Mesothelial cell of epicardium (in vitro differentiated cells): ENCODE measurements at regions not wholly inside any gene's neighbourhood (a gene's known extent, or its start where the extent isn't known, plus 50 kb on each side); places are given as distances from the start of the nearest gene placed in this dataset.

Experiments used
- DNase-seq, 2 experiments: peaks; one replicate each; pipeline ENCODE4 v3.0.0; 2021; ENCODE audit warnings: low spot score in 2 of 2; ENCODE audit not compliant: unreplicated experiment in 2 of 2
- H3K27ac Mint-ChIP-seq: 2 replicates; pipeline ENCODE4 v1.8.0; 2021; ENCODE audit warnings: mixed read lengths
- H3K27me3 Mint-ChIP-seq: 2 replicates; pipeline ENCODE4 v1.8.0; 2021; ENCODE audit warnings: low read depth, mixed read lengths
- H3K36me3 Mint-ChIP-seq: 2 replicates; pipeline ENCODE4 v1.8.0; 2021; ENCODE audit warnings: mixed read lengths
- H3K4me1 Mint-ChIP-seq: 2 replicates; pipeline ENCODE4 v1.8.0; 2021; ENCODE audit warnings: mixed read lengths
- H3K4me3 Mint-ChIP-seq: 2 replicates; pipeline ENCODE4 v1.8.0; 2021; ENCODE audit warnings: mild to moderate bottlenecking, moderate library complexity, mixed read lengths
- H3K9me3 Mint-ChIP-seq: 2 replicates; pipeline ENCODE4 v1.8.0; 2021; ENCODE audit warnings: mixed read lengths
- TF ChIP-seq, protein P1 (sequence below): fragments of 200-600 bp; sonication (generic); IDR thresholded peaks from one replicate; pipeline ENCODE4 v1.5.0; 2021; ENCODE audit warnings: antibody characterized with exemption; ENCODE audit not compliant: unreplicated experiment

DNA sequence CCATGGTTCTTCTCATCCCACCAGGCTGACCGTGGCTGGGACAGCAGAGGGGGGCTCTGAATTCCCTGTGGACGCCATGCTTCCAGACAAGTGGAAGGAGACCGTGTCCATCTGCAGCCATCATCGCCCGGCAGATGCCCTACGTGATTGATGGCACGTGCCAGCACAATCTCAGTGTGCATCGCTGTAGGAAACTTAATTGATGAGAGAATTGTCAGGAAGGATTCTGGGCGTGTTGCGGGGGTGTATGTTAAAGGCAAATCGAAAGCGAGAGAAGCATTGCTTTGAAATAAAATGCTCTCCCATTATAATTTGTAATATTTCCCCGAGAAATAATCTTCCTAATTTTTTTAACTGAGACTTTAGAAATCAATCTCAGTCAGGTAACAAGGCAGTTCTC is 185.5 kb upstream of the CDH4 start:
- no peaks in the 10 kb centered on the region for H3K9me3 Mint-ChIP-seq
- no peak overlapping the region for H3K4me3 Mint-ChIP-seq
- DNase-seq, result no peak
- no peaks in the 10 kb centered on the region for H3K4me1 Mint-ChIP-seq
- no peaks in the 10 kb centered on the region for H3K36me3 Mint-ChIP-seq
- TF ChIP-seq, protein P1, sequence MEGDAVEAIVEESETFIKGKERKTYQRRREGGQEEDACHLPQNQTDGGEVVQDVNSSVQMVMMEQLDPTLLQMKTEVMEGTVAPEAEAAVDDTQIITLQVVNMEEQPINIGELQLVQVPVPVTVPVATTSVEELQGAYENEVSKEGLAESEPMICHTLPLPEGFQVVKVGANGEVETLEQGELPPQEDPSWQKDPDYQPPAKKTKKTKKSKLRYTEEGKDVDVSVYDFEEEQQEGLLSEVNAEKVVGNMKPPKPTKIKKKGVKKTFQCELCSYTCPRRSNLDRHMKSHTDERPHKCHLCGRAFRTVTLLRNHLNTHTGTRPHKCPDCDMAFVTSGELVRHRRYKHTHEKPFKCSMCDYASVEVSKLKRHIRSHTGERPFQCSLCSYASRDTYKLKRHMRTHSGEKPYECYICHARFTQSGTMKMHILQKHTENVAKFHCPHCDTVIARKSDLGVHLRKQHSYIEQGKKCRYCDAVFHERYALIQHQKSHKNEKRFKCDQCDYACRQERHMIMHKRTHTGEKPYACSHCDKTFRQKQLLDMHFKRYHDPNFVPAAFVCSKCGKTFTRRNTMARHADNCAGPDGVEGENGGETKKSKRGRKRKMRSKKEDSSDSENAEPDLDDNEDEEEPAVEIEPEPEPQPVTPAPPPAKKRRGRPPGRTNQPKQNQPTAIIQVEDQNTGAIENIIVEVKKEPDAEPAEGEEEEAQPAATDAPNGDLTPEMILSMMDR, result no peak
- no peak overlapping the region for H3K27ac Mint-ChIP-seq
- peaks cover 2% of the 10 kb centered on the region for H3K27me3 Mint-ChIP-seq

DNA sequence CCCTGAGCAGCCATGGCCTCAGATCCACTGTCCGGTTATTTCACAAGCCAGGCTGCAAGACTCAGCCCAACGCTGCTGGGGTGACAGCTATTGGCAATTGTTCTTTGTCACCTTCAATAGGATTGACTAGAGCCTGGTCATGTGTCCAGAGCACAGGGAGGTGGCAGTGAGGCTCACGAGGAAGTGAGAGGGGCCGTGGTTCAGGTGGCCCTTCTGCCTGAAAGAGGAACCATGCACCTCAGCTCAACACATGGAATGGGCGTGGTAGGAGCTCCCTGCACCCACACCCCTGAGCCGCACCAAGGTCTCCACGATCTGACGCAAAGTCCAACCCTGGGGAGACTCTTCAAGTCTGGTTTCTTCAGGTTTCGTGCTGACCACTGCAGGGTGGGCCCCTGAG is 184.8 kb upstream of the CDH4 start:
- H3K27me3 Mint-ChIP-seq, result peaks cover 6% of the 10 kb centered on the region
- TF ChIP-seq, protein P1, result no peak
- H3K9me3 Mint-ChIP-seq, result no peaks in the 10 kb centered on the region
- no peaks in the 10 kb centered on the region for H3K4me1 Mint-ChIP-seq
- no peak overlapping the region for H3K4me3 Mint-ChIP-seq
- H3K27ac Mint-ChIP-seq, result no peak overlapping the region
- no peak for DNase-seq
- no peaks in the 10 kb centered on the region for H3K36me3 Mint-ChIP-seq

DNA sequence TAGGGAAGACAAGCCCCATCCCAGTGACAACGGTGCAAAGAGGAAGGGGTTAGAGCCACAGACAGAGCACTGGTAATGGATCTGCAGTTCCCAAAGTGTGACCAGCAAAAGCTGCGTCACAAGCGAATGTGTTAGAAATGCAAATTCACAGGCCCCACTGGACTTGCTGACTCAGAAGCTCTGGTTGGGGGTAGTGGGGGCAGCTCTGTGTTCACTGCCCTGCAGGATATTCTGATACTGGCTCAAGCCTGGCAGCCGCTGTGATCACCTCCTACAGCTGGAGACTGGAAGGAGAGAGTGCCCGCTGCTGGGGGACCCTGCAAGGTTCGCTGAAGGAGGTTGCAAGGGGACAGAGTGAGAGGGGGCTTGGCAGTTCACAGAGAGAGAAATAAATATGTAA is 179.7 kb upstream of the CDH4 start:
- DNase-seq, result no peak
- no peaks in the 10 kb centered on the region for H3K9me3 Mint-ChIP-seq
- H3K4me3 Mint-ChIP-seq, result no peak overlapping the region
- H3K36me3 Mint-ChIP-seq, result no peaks in the 10 kb centered on the region
- no peak overlapping the region for H3K27ac Mint-ChIP-seq
- TF ChIP-seq, protein P1, result no peak
- peaks cover 7% of the 10 kb centered on the region for H3K27me3 Mint-ChIP-seq
- no peaks in the 10 kb centered on the region for H3K4me1 Mint-ChIP-seq

DNA sequence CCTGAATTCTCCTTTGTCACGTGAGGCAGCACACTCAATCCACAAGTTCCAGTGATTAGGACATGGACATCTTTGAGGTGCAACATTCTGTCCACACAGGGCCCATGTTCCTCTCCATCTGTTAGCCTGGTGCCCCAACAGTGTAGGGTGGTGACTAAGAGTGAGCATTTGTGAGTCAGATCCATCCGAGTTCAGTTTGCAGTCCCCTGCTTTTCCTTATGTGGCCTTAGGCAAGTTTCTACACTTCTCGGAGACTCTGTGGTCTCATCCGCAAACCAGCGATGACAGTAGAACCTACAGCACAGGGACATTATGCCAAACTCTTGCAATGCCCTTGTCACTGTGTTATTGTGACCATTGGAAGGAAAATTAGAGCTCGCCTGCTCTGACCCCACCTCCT is 178.7 kb upstream of the CDH4 start:
- no peak overlapping the region for H3K27ac Mint-ChIP-seq
- H3K27me3 Mint-ChIP-seq, result peaks cover 7% of the 10 kb centered on the region
- no peak overlapping the region for H3K4me3 Mint-ChIP-seq
- TF ChIP-seq, protein P1, result no peak
- H3K36me3 Mint-ChIP-seq, result no peaks in the 10 kb centered on the region
- DNase-seq, result no peak
- H3K9me3 Mint-ChIP-seq, result no peaks in the 10 kb centered on the region
- no peaks in the 10 kb centered on the region for H3K4me1 Mint-ChIP-seq

DNA sequence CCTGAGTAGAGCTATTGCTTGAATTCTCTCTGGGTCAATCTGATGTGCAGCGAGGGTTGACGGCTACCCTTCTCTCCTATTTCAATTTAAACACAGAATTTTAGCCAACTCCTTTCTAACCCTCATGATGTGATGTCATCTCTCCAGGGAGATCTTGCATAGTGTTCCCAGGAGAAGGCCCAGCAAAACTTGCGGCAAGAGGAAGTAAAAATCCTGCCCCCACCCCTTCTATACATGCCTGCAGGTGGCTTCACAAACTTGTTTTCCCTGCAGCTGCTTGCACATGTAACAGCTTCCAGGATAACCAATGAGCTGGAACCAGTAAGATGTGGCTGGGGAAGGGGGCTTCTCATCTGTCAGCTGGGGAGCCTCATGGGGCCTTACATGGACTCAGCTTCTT is 169.3 kb upstream of the CDH4 start:
- Mint-ChIP-seq H3K27me3 (peaks cover 6% of the 10 kb centered on the region), H3K4me3 (no peak overlapping the region), H3K36me3 (no peaks in the 10 kb centered on the region), H3K4me1 (no peaks in the 10 kb centered on the region), H3K9me3 (peaks cover 29% of the 10 kb centered on the region), H3K27ac (no peak overlapping the region)
- TF ChIP-seq, protein P1, result no peak
- DNase-seq, result no peak

DNA sequence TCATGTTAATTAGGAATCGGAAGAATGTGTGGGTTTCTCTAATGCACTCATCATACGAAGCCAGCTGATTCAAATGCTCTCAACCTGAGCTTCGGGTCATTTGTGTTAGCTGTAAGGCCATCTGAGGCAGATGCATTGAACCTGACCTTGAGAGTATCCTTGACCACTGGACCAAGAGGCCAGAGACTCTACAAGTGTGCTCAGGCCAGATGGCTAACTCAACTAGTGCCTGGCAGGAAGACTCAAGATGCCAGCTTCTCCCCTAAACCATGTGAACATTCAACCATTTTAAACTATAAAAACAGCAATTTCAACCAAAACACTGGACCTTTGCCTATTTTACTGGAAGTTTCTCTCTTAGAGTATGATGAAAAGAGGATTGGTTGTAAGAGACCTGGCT is 168.6 kb upstream of the CDH4 start:
- DNase-seq, result no peak
- H3K9me3 Mint-ChIP-seq, result peaks cover 30% of the 10 kb centered on the region
- no peak overlapping the region for H3K27ac Mint-ChIP-seq
- TF ChIP-seq, protein P1, result no peak
- no peak overlapping the region for H3K4me3 Mint-ChIP-seq
- no peaks in the 10 kb centered on the region for H3K36me3 Mint-ChIP-seq
- no peaks in the 10 kb centered on the region for H3K4me1 Mint-ChIP-seq
- peaks cover 5% of the 10 kb centered on the region for H3K27me3 Mint-ChIP-seq
